ENCODE measurements at regions not wholly inside any gene's neighbourhood (a gene's known extent, or its start where the extent isn't known, plus 50 kb on each side); places are given as distances from the start of the nearest gene placed in this dataset.

DNA sequence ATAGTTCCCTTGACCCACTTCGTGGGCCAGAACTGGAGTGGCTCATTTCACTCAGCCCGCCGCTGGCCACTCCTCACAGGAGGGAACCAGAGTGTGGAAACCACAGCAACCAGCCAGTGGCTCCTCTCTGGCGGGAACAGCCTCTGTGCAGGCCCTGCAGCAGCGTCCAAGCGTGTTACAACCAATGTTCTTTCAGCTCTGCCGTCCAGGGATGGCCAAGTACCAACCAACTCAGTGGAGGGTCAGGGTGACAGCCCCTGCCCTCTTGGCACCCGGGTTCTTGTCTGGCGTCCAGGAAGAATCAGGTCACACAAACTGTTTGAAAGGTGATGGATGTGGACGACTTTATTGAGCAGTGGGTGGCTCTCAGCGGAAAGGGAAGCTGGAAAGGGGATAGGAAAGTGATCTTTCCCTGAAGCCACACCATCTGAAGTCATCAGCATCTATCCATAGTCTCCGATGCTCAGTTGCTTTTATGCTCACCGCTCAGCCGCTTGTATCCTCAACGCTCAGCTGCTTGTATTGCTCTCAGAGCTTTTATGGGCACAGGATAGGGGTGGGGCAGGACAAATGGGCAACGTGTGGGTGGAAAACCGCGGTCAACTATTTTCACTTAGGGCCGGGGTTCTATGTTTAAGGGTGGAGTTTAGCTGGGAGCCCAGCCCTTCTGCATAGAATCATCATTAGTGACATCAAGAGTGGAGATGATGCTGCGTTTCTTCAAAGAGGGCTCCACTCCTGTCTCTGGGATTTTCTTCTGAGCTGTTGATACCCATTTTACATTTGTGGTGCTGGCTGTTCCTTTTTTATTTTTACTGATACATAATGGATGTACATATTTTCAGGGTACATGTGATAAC lies 250.2 kb downstream of the RRAGC start:
- Histone ChIP-seq H3K79me2 (replicated peaks; ENCODE audit: insufficient read depth) (no peaks in the 10 kb centered on the region), H2AFZ (no peak overlapping the region), H3K9me2 (ENCODE audit: insufficient read depth) (no peaks in the 10 kb centered on the region), H3K36me3 (ENCODE audit: insufficient read depth) (no peaks in the 10 kb centered on the region), H3K4me3 (no peak overlapping the region), H3K27me3 (ENCODE audit: insufficient read depth) (peaks cover 45% of the 10 kb centered on the region), H3F3A (replicated peaks; ENCODE audit: low read depth) (no peaks in the 10 kb centered on the region), H3K27ac (ENCODE audit: low read depth) (no peak overlapping the region), H3K4me2 (no peak overlapping the region), H3K4me1 (ENCODE audit: insufficient read depth) (peaks cover 10% of the 10 kb centered on the region), H4K20me1 (replicated peaks; ENCODE audit: insufficient read depth) (no peaks in the 10 kb centered on the region)
- DNase-seq (ENCODE audit: low spot score) = no peak
- H3K27me3 Mint-ChIP-seq (ENCODE audit: insufficient read depth, low read depth, poor library complexity) = peaks cover 17% of the 10 kb centered on the region
- H3K4me3 Mint-ChIP-seq = no peak overlapping the region
- ATAC-seq = no peak
- no peaks in the 10 kb centered on the region for H3K9me3 Mint-ChIP-seq
- H3K27ac Mint-ChIP-seq = no peak overlapping the region
- H3K36me3 Mint-ChIP-seq (ENCODE audit: low read depth) = no peaks in the 10 kb centered on the region
- peaks cover 10% of the 10 kb centered on the region for H3K4me1 Mint-ChIP-seq
- TF ChIP-seq JUNB (IDR thresholded peaks at IDR 0.05; ENCODE audit: unreplicated experiment) (no peak), ZNF114 (CRISPR knock-in tag; IDR thresholded peaks at IDR 0.05) (no peak), CREB1 (CRISPR knock-in tag; IDR thresholded peaks at IDR 0.05; ENCODE audit: low read depth) (no peak), REST (IDR thresholded peaks at IDR 0.05; ENCODE audit: unreplicated experiment) (no peak), ETS1 (IDR thresholded peaks at IDR 0.05) (no peak), POLR2AphosphoS5 (IDR thresholded peaks at IDR 0.05; ENCODE audit: low read depth) (no peak), ZNF331 (CRISPR knock-in tag; IDR thresholded peaks at IDR 0.05; ENCODE audit: low read depth) (no peak), STAT1 (IDR thresholded peaks at IDR 0.05; ENCODE audit: unreplicated experiment) (no peak), ZNF462 (CRISPR knock-in tag; IDR thresholded peaks at IDR 0.05) (no peak), EZH2 (IDR thresholded peaks at IDR 0.05; ENCODE audit: low read depth, unreplicated experiment) (no peak), EZH2phosphoT487 (IDR thresholded peaks at IDR 0.05; ENCODE audit: unreplicated experiment) (no peak), NANOG (IDR thresholded peaks at IDR 0.05; ENCODE audit: borderline replicate concordance) (no peak)
- TF ChIP-seq, protein P1, sequence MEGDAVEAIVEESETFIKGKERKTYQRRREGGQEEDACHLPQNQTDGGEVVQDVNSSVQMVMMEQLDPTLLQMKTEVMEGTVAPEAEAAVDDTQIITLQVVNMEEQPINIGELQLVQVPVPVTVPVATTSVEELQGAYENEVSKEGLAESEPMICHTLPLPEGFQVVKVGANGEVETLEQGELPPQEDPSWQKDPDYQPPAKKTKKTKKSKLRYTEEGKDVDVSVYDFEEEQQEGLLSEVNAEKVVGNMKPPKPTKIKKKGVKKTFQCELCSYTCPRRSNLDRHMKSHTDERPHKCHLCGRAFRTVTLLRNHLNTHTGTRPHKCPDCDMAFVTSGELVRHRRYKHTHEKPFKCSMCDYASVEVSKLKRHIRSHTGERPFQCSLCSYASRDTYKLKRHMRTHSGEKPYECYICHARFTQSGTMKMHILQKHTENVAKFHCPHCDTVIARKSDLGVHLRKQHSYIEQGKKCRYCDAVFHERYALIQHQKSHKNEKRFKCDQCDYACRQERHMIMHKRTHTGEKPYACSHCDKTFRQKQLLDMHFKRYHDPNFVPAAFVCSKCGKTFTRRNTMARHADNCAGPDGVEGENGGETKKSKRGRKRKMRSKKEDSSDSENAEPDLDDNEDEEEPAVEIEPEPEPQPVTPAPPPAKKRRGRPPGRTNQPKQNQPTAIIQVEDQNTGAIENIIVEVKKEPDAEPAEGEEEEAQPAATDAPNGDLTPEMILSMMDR (conservative IDR thresholded peaks at IDR 0.05; ENCODE audit: low read depth in 2 of 2) = no peak

Data from GM23338 (cell line).